GM18505 (cell line): ENCODE measurements at regions not wholly inside any gene's neighbourhood (a gene's known extent, or its start where the extent isn't known, plus 50 kb on each side); places are given as distances from the start of the nearest gene placed in this dataset.
"Not testable (repeated sequence)": the region's sequence is repeated elsewhere in the genome, so short reads cannot be mapped to it uniquely, and the experiment has no call there.

ENCODE experiments used
- ATAC-seq: cut with Tn5 transposase; IDR thresholded peaks from one replicate; pipeline ENCODE4 v1.9.1; 2021; ENCODE audit not compliant: unreplicated experiment
- POLR2A ChIP-seq: IDR thresholded peaks from 4 replicates; pipeline ENCODE4 v1.6.1; 2011; ENCODE audit warnings: borderline replicate concordance; ENCODE audit not compliant: insufficient read depth, insufficient read length; ENCODE audit errors: extremely low read depth

GRCh38 chr22:48065892-48066291 lies 1303.4 kb downstream of the TBC1D22A start:
- no peak for ATAC-seq
- no peak for TF ChIP-seq POLR2A

DNA sequence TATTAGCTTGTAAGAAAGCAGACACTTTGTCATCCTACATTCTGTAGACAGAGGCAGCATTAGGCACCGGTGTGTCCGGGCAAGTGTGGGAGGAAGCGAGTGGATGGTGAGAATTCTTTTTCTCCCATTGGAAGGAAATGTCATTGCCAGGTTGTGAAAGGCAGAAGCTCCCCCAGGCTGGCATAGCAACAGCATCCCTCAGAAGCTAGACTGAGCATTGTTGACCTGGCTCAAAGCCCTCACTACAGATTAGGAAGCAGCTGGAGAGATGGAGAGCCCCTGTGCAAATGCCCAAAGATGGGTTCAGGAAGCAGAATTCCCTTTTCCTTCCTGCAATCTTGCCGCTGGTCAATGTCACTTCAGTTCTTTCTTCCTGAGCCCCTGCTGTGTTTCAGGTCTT lies 1299.3 kb downstream of the TBC1D22A start:
- ATAC-seq: no peak
- no peak for TF ChIP-seq POLR2A

DNA sequence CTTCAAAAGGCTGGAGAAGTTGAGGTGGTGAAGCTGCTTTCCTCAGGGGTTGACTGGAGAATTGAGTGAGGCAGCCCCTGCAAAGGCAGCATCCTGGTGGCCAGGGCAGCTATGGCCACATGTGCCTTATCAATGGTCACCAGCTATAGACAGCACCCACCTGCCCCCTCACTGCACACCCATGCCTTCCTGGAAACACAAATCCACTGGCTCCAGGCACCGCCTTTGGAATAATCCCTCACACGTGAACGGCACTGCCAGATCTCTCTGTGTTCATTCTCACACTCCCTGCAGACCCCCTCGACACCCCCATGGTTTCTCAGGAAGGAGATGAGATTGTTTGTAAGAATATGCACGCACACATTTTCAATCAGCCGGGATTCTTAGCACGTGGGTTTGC lies 1297.8 kb downstream of the TBC1D22A start:
- no peak for TF ChIP-seq POLR2A
- ATAC-seq: no peak

DNA sequence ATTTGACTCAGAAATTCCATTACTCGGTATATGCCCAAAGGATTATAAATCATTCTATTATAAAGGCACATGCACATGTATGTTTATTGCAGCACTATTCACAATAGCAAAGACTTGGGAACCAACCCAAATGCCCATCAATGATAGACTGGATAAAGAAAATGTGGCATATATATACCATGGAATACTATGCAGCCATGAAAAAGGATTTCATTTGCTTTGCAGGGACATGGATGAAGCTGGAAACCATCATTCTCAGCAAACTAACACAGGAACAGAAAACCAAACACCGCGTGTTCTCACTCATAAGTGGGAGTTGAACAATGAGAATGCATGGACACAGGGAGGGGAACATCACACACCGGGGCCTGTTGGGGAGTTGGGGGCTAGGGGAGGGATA lies 1297.1 kb downstream of the TBC1D22A start:
- not testable (repeated sequence) for ATAC-seq

DNA sequence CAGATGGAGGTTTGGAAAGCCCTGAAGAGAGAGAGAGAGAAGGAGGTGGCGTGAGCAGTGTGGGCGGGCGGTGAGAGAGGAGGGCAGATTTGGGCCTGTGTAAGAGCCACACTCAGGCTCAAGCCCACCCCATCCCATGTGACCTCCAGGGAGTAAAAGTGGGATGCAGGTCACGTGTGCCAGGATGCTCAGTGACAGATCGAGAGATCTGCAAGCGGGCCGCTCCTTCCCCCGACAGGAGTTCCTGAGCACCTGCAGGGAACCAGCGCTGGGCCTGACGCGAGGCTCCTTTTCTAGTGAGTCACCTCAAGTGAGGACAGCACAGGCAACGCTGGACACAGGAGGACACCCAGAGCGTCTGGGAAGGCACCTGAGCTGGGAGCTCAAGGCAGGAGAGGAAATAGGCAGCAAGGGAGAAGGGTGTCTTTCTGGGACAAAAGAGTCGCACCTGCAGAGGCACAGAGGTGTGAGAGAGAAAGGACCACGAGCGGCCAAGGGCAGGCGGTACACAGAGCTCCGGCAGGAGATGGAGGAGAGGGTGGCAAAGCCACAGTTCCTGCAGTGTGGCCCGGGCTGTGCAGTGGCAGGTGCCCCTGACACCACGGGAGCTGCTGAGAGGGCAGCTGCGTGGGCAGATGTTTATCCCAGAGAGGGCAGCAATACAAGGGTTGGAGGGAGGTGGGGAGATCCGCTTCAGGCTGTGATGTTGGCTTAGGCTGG lies 1294.8 kb downstream of the TBC1D22A start:
- no peak for TF ChIP-seq POLR2A

GRCh38 chr22:48055827-48056226 lies 1293.4 kb downstream of the TBC1D22A start:
- no peak for ATAC-seq
- no peak for TF ChIP-seq POLR2A

More for the DNA sequence above, 1294.8 kb downstream of the TBC1D22A start:
- no peak for ATAC-seq

DNA sequence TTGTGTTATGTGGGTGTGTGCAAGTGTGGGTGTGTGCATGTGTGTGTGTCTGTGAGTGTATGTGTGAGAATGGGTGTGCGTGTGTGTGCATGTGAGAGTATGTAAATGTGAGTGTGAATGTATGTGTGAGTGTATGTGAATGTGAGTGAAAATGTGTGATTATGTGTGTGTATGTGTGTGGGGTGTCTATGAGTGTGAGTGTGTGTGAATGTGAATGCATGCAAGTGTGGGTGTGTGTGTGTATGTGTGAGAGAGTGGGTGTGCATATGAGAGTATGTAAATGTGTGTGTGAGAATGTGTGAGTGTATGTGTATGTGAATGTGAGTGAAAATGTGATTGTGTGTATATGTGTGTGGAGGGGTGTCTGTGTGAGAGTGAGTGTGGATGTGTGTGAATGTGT lies 1292.7 kb downstream of the TBC1D22A start:
- TF ChIP-seq POLR2A: no peak
- ATAC-seq: no peak

GRCh38 chr22:48054596-48054995 lies 1292.1 kb downstream of the TBC1D22A start:
- ATAC-seq: no peak

DNA sequence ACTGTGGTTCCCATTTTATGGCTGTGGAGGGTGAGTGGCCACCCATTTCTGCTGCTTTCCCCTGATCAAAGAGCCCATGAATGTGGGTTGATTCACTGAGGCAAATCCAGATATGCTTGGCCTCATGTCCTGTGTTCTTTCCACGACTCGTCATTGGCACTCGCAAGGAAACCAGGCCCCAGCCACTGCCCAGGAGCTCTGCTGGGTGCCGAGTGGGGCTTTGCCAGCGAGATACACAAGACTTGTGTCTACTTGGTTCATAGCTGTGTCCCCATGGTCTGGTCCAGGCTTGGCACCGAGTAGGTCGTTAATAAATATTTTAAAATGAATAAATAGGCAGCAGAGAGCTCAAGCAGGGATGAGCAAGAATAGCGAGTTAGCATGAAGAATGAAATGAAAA lies 1291.5 kb downstream of the TBC1D22A start:
- ATAC-seq: no peak
- no peak for TF ChIP-seq POLR2A

More at GRCh38 chr22:48054596-48054995, 1292.1 kb downstream of the TBC1D22A start:
- TF ChIP-seq POLR2A: no peak

DNA sequence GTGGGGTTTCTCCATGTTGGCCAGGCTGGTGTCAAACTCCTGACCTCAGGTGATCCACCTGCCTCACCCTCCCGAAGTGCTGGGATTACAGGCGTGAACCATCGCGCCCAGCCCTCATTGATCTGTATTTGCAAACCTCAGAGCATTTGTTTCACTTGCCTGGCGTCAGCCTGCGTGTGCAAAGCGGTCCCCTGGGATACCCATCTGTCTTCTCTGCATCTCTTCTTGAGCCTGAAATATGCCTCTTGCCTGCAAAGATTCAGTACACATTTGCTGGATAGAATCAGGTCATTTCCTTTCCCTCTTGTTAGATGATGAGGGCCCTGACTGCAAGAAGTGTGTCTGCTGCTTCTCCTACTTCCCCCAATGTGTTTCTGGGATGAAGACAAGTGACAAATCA lies 1291.0 kb downstream of the TBC1D22A start:
- ATAC-seq: no peak
- TF ChIP-seq POLR2A: no peak

- TF ChIP-seq POLR2A: no peak
- ATAC-seq: no peak
Observed at GRCh38 chr22:48052621-48052890, 1290.1 kb downstream of the TBC1D22A start.

DNA sequence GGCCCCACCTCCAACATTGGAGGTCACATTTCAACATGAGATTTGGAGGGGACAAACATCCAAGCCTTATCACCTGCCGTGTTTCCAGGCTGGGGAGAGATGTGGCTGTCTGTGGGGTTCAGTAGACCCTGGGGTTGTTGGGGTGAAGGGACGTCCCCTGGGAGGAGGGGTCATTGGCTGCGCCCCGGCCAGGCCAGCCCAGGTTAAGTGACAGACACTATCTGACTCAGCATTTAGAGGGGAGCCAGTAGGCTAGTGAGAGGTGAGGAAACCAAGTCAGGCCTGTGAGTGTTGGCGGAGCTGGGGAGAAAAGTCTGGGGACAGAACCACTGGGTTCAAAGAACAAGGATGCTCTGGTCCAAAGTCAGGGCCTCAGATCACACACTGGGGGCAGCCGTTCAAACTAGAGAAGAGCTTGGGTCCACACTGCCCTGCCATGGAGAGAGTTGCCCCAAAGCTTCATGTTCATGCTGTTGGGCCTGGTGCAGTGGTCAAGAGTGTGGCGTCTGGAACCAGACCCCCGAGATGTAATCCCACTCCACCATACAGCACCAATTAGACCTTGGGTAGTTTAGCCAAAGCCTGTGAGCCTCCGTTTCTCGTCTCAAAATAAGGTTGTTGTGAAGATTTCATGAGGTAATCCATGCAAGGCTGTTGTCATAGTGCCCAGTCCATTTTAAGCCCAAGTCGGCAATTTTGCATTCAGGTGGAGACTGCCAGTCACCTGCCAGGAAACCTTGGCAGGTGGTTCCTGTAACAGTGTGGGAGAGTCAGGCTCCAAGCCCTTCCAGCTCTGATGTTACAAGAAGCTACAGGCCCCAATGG lies 1289.6 kb downstream of the TBC1D22A start:
- ATAC-seq: no peak
- TF ChIP-seq POLR2A: no peak

GRCh38 chr22:48050836-48051235 lies 1288.4 kb downstream of the TBC1D22A start:
- ATAC-seq: no peak
- no peak for TF ChIP-seq POLR2A

- TF ChIP-seq POLR2A: no peak
- ATAC-seq: no peak
Observed at GRCh38 chr22:48049116-48049515, 1286.7 kb downstream of the TBC1D22A start.
